Fibroblast of the aortic adventitia (primary cell): ENCODE measurements at regions not wholly inside any gene's neighbourhood (a gene's known extent, or its start where the extent isn't known, plus 50 kb on each side); places are given as distances from the start of the nearest gene placed in this dataset.
"Not testable (repeated sequence)": the region's sequence is repeated elsewhere in the genome, so short reads cannot be mapped to it uniquely, and the experiment has no call there.

Experiments used
- DNase-seq: peaks from one replicate; pipeline ENCODE4 v3.0.0-alpha.2; 2010; ENCODE audit warnings: low read depth
- H3K4me3 ChIP-seq: 2 replicates; pipeline ENCODE4 v1.5.1; 2011; ENCODE audit warnings: low read depth, mild to moderate bottlenecking, control low read depth, low read length, moderate library complexity
- CTCF ChIP-seq: IDR thresholded peaks from 2 replicates; pipeline ENCODE4 v1.5.1; 2011; ENCODE audit warnings: mild to moderate bottlenecking, low read length, control low read depth, inconsistent platforms; ENCODE audit not compliant: insufficient read depth

- not testable (repeated sequence) for DNase-seq, H3K4me3 ChIP-seq
These were observed 83.4 kb upstream of the RAP2C start for GRCh38 chrX:132302687-132303086.

- DNase-seq = no peak
- no peak for TF ChIP-seq CTCF
- H3K4me3 ChIP-seq = no peak overlapping the region
These were observed 75.7 kb upstream of the RAP2C start for GRCh38 chrX:132294776-132295495.

GRCh38 chrX:132294192-132294591 lies 74.9 kb upstream of the RAP2C start:
- DNase-seq = no peak
- TF ChIP-seq CTCF = no peak
- H3K4me3 ChIP-seq = no peak overlapping the region

- no peak overlapping the region for H3K4me3 ChIP-seq
- peak; percentile 61 for TF ChIP-seq CTCF
- peak; percentile 75 for DNase-seq
These were observed 73.5 kb upstream of the RAP2C start for GRCh38 chrX:132292793-132293192.

- no peak for TF ChIP-seq CTCF
- no peak for DNase-seq
- H3K4me3 ChIP-seq = no peak overlapping the region
These were observed 58.8 kb upstream of the RAP2C start for GRCh38 chrX:132277953-132278614.

- TF ChIP-seq CTCF = no peak
- H3K4me3 ChIP-seq = no peak overlapping the region
- DNase-seq = no peak
These were observed 53.6 kb upstream of the RAP2C start for GRCh38 chrX:132272826-132273225.

GRCh38 chrX:132271311-132271778 lies 52.1 kb upstream of the RAP2C start:
- no peak for TF ChIP-seq CTCF
- DNase-seq = peak; percentile 66
- no peak overlapping the region for H3K4me3 ChIP-seq
